ENCODE measurements at regions not wholly inside any gene's neighbourhood (a gene's known extent, or its start where the extent isn't known, plus 50 kb on each side); places are given as distances from the start of the nearest gene placed in this dataset.

DNA sequence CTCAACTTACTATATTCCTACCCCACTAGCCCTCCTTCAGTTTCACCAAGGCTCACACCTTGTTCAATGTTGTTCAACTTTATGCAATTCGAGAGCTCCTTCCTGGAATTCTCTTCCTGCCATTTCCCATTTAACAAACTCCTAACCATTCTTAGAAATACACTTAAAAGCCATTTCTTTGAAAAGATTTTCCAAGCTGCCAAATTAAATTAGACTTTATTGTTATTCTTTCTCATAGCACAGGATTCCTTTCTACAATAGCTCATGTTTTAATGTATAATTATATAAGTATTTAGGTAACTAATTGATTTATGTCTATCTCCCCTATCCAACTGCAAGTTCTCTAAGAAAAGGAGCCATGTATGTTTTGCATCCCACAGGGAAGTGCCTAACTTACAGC, 52.7 kb upstream of the CTSC start:
- intact Hi-C loops (cut with micrococcal nuclease; ENCODE audit: unreplicated experiment): no loop called here

DNA sequence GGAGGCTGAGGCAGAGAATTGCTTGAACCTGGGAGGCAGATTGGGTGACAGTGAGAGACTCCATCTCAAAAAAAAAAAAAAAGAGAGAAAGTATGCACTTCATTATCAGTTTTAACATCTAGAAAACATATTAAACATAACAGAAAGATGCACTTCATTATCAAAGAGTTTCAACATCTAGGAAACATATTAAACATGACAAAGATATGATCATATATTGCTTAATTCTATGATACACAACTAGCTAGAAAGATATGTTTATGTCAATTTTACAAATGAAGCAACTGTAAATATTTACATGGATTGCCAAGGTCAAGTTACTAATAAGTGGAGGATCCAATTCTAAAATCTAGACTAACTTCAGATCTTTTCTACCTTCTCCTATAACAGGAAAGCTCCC, 50.4 kb upstream of the CTSC start:
- Mint-ChIP-seq H3K27ac (ENCODE audit: unreplicated experiment) (no peak overlapping the region), H3K9me3 (ENCODE audit: low read depth, unreplicated experiment) (no peaks in the 10 kb centered on the region), H3K36me3 (ENCODE audit: insufficient read depth, unreplicated experiment) (no peaks in the 10 kb centered on the region), H3K4me3 (ENCODE audit: low read depth, unreplicated experiment) (no peak overlapping the region), H3K4me1 (ENCODE audit: low read depth, unreplicated experiment) (peaks cover 23% of the 10 kb centered on the region), H3K27me3 (ENCODE audit: unreplicated experiment) (no peaks in the 10 kb centered on the region)
- DNase-seq: no peak
- intact Hi-C loops (cut with micrococcal nuclease; ENCODE audit: unreplicated experiment): no loop called here
- no peak for TF ChIP-seq CTCF (IDR thresholded peaks at IDR 0.05; ENCODE audit: unreplicated experiment)
- CTCF ChIA-PET: no interaction called here
- no TSS peak for BruUV-seq (replicated peaks)

More for the DNA sequence above, 52.7 kb upstream of the CTSC start:
- H3K4me3 Mint-ChIP-seq (ENCODE audit: low read depth, unreplicated experiment): no peak overlapping the region
- DNase-seq: no peak
- no peak for TF ChIP-seq CTCF (IDR thresholded peaks at IDR 0.05; ENCODE audit: unreplicated experiment)
- no TSS peak for BruUV-seq (replicated peaks)
- H3K27ac Mint-ChIP-seq (ENCODE audit: unreplicated experiment): no peak overlapping the region
- CTCF ChIA-PET: no interaction called here
- no peaks in the 10 kb centered on the region for H3K9me3 Mint-ChIP-seq (ENCODE audit: low read depth, unreplicated experiment)
- H3K4me1 Mint-ChIP-seq (ENCODE audit: low read depth, unreplicated experiment): peaks cover 8% of the 10 kb centered on the region
- no peaks in the 10 kb centered on the region for H3K27me3 Mint-ChIP-seq (ENCODE audit: unreplicated experiment)
- no peaks in the 10 kb centered on the region for H3K36me3 Mint-ChIP-seq (ENCODE audit: insufficient read depth, unreplicated experiment)
